NCI-H146 treated with DMSO at 0.1 percent for 48 hours (cell line): ENCODE measurements at regions not wholly inside any gene's neighbourhood (a gene's known extent, or its start where the extent isn't known, plus 50 kb on each side); places are given as distances from the start of the nearest gene placed in this dataset.
"Not testable (repeated sequence)": the region's sequence is repeated elsewhere in the genome, so short reads cannot be mapped to it uniquely, and the experiment has no call there.

Source experiments
- DNase-seq: peaks from one replicate; lab custom pipeline; 2025; ENCODE audit not compliant: unreplicated experiment; lab: John Stamatoyannopoulos, UW

DNA sequence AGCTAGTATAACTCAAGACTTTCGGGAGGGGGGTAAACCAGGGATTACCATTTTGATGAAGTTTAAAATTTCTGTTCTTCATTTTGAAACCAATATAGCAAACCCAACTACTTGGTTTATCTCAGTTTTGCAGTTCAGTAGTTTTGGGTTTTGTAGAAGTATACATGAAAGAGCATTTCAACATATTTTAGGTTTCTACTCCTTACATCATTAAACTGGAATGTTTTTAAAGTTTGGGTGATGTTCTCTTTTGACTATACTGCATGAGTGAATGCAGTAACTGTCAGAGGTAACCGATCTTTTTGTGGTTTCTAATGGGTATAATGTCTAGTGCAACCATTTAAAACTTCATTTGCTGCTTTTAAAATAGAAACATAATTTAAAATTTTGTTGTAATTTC is 248.3 kb upstream of the MAD2L1 start:
- DNase-seq, result no peak

DNA sequence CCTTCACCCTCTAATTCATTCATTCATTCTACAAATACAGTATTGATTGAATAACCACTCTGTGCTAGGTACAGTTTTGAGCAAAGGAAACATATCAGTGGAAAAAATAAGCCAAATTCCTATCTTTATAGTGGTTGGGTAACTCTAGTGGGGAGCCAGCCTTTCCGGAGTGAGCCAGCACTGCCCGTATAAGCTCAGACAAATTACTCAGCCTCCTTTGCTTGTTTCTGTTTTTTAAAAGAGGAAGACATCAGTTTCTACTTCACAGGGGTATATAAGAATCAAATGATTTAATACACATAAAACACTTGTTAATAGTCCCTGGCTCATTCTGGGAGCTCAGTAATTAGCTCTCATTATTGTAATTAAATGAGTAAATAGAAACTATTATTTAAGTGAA is 238.2 kb upstream of the MAD2L1 start:
- DNase-seq, result no peak

DNA sequence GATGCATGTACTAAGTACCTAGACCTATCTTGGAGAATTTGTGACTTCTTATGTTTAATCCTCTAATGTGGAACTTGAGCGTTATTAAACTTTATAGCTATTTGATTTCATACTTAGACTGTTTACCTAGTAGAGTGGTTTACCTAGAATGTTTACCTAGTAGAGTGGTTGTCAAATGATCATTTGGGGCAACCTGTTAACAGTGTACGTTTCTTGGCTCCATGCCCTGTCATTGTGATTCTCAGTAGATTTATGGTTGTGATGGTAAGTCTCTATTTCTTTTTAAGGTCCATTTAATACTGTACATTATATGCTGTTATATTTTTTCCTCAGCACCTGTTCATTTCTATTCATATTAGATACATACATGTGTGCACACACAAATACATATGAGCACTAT is 233.0 kb upstream of the MAD2L1 start:
- no peak for DNase-seq

DNA sequence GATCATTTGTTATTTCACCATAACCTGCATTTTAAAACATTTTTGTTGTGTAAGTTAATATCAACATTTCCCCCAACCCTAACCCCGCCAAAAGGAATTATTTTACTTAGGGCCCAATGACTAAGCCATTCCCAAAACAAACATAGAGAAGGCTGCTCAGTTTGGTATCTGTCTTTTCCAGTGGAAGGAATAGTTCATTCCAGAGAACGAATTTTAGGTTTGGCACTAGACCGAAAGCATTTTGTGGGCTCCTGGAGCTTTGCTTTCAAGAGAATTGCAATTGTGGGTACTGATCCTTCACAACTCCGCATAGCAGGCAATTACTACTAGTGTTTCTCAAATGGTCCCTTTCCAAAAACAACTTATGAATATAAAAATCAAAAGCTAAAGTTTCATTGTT is 226.7 kb upstream of the MAD2L1 start:
- DNase-seq, result no peak

DNA sequence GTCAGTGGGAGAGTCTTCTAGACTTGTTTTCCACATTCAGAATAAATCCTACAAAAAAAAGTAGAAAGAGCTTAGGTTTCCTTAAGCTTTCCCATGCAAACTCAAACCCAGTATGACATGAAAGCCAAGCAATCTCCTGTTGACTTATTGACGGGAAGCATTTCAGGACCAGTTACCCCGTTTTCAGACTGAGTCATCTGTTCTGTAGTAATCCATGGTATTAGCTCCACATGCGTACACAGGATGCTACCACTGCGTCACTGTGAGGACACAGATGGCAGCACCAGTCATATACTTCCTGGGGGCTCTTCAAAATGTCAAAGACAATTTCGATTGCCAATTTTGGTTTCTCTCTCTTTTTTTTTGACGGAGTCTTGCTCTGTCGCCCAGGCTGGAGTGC is 224.9 kb upstream of the MAD2L1 start:
- no peak for DNase-seq

DNA sequence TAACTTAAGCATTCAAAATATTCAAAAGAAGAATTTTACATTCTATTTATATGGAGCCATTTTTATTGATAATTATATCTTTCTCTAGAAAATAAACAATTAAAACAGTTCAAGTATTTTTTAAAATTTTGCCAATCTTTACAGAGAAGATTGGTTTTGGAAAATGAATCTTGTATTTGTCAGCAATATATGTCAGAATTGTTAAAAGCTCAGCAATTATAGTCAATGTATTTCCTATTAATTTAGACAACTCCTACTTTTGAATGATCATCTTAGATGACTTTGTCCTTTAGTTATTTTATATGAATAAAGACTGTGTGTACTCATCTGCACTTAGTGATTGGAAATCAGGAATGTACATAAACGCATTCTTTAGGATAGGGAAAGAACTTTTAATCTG is 223.9 kb upstream of the MAD2L1 start:
- DNase-seq, result no peak

DNA sequence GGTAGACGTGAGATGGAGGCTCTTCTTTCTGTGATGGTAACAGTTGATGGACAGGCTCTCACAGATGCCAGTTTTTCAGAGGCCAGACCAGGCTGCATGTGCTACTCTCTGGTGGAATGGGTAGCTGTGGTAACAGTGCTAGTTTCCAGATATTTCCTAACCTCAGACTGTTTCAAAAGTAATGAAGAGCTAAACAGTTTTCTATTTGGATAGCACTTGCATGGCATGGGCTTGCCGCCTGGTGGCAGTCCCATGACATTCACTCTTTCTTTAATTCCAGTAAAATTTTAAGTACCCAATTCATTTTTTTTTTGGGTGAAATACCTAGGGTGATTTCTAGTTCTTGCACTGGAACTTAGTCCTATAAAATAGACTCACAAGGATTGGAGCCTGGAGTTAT is 220.2 kb upstream of the MAD2L1 start:
- DNase-seq, result no peak

DNA sequence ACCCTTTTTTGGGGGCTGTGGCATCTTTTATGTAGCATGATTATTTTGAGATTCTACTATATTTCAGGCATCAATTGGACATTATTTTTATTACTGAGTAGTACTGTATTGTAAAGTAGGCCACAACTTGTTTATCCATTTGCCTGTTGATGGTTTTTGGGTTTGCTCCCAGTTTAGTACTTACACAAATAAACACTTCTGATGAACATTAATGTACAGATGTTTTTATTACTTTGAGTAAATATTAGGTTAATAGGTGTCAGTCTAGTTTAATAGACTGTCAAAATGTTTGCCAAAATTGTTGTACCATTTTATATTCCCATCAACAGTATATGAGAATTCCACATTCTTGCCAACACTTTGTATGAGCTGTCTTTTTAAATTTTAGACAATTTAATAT is 214.9 kb upstream of the MAD2L1 start:
- DNase-seq, result no peak

DNA sequence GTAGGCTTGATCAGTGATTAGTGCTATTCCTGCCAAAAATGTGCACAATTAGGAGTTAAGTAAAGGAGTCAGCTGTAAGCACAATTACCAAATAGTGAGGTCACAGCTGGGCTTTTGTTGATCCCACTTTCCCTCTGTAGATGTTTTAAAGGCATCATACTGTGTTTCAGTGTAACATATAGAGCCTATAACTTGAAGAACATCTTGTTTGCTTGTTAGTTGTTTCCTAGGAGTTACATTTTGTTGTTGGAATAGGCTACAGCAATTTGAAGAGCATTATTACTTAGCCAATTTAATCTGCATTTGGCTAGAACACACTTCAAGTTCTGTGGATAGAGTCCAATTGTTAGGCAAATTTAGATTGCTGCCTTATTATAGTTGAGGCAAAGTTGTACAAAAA is 210.7 kb upstream of the MAD2L1 start:
- no peak for DNase-seq

DNA sequence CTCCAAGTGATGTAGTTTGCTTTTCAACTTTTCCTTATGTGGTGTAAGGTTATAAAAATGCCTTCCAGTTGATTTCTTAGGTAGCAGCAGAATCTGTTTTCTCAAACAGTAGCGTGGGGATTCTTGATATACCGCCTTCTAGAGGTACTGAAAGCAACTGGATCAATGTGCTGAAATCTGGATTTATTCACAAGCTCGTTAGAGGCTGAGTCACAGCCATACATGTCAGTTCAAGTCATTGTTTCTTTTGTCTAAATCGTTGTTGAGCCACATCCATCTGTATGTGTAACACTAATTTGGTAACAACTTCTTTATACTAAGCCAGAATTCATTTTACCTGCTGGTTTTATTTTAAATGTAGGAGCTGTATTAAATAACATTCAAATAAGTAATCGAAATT is 200.0 kb upstream of the MAD2L1 start:
- DNase-seq, result no peak

DNA sequence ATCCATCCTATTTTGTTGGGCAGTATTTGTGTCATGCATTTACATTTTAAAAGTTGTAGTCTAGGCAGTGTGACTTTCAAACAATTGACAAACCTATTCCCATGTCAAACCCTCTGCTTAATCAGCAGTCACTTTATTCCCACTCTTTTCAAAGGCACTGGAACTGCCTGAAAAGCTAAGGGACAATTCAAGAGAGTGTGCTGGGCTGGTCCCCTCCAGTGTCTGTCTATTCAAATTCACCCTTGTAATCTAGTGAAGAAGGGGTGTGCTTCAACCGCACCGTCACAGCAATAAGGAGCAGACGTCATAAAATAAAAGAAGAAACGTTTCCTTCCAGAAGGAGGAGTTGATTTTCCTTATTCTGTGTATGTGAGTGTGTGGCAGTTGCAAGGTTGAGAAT is 197.0 kb upstream of the MAD2L1 start:
- DNase-seq, result no peak

DNA sequence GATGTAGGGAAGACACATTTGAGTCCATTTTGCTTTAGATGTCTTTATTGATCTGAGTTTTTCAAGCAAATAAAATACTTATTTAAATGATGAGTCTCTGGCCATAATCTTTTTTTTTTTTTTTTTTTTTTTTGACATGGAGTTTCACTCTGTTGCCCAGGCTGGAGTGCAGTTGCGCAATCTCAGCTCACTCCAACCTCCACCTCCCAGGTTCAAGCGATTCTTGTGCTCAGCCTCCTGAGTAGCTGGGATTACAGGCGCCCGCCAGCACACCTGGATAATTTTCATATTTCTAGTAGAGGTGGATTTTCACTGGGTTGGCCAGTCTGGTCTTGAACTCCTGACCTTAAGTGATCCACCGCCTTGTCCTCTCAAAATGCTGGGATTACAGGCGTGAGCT is 194.5 kb upstream of the MAD2L1 start:
- no peak for DNase-seq

DNA sequence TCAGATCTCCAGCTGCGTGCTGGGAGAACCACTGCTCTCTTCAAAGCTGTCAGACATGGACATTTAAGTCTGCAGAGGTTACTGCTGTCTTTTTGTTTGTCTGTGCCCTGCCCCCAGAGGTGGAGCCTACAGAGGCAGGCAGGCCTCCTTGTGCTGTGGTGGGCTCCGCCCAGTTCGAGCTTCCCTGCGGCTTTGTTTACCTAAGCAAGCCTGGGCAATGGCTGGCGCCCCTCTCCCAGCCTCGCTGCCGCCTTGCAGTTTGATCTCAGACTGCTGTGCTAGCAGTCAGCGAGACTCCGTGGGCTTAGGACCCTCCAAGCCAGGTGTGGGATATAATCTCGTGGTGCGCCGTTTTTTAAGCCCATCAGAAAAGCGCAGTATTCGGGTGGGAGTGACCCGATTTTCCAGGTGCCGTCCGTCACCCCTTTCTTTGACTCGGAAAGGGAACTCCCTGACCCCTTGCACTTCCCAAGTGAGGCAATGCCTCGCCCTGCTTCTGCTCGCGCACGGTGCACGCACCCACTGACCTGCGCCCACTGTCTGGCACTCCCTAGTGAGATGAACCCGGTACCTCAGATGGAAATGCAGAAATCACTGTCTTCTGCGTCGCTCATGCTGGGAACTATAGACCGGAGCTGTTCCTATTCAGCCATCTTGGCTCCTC is 189.6 kb upstream of the MAD2L1 start:
- DNase-seq, result not testable (repeated sequence)

DNA sequence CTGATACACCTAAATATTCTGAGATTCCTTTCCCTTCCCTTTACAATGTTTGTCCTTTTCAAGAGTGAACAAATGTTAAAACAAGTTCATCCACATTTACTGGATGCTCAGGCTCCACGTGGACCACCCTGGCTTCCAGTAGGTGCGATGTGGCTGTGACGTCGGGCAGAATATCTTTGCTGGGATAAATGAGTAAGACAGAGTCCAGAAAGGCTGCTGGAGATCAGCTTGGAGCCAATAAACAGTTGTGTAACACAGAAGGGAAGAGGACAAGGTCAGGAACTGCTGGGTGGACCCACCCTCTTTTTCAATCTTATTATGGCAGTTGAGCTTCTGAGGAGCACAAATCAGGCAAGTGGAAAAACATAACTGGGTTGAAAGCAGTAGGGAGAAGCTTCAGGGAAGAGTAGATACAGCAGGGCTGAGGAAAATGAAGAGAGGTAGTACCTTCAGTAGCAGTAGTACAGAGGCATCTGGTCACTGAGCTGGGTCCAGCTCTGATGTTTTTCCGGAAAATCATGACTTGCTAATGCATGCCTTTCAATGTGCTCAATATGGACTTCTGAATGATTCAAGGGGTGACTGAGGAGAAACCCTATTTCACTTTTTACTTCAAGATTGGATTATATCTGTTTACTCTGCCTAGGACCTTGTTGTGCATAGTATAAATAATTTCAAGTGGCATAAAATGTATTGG is 171.8 kb upstream of the MAD2L1 start:
- DNase-seq, result no peak

DNA sequence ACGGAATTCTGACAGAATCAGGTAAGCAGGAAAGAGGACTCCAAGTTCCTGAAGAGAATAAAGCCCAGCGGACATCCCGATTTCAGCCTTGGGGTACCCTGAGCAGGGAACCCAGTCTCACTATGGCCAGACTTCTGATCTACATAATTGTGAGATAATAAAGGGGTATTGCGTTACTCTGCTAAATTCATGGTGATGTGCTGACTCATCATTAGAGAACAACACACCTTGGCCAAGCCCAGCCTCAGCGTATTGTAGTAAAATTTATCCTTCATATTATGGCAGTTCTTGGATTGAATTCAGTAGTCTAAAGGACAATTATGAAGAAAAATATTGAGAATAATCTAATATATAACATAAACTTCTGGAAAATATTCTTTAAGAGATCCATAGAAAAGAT is 170.2 kb upstream of the MAD2L1 start:
- DNase-seq, result no peak

DNA sequence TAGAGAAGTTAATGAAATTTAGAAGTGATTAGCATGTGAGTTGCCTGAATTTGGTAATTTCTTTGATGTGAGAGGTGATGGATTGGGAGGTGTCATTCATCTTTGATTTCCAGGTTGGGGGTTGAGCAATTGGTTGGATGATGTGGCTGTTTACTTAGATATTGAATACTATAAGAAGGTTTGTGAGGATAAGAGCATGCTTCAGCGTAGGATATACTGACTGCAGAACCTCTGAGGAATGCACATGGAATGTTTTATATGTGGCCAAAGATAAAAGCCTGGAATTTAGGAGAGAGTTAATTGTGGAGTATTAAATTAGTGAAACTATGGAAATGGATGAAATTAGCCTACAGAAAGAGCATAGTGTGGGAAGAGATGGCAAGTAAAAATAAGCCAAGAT is 165.4 kb upstream of the MAD2L1 start:
- no peak for DNase-seq

DNA sequence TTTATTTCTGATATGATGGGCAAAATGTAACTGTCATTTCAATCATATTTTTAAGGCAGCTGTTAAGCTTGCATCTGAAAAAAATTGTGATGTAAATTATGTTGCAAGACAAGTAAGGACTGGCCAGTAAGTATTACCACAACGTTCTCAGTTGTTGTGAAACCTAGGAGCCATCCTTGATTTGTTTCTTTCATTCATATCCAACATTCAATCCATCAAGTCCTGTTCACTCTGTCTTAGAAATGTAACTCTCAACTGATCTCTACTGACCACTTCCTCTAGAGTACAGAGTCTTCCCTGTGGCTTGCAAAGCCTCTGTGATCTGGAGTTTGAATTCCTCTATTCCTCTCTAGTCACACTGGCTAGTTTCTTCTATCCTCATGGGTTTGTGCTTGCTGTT is 161.4 kb upstream of the MAD2L1 start:
- DNase-seq, result no peak

DNA sequence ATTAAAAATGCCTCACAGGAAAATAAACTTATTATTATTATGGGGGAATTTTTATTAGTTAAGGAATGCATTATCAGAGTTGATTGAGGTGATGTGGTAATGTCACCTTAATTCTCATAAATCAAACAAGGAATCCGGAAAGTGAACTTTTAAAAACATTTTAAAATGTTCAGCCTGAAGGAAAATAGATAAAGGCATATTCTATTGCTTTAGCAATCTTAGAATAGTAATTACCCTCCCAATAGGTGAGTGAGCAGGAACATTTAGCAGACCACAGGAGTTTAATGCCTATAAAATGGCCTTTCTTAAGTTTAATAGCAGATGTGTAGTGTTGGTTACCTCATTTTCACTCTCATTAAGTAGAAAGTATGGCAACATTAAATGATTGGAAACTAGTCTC is 160.9 kb upstream of the MAD2L1 start:
- DNase-seq, result no peak

DNA sequence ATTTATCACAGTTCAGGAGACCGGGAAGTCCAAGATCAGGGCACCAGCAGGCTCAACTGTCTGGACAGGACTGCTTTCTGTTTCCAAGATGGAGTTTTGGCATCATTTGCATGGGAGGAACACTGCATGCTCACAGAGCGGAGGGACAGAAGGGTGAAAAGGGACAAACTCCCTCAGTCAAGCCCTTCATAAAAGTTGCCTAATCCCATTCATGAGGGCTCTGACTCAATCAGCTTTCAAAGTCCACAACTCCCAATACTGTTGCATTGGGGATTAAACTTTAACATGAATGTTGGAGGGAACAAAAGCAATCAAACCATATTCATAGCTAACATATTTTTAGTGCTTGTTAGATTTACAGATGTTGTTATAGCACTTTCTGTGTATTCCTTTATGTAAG is 158.9 kb upstream of the MAD2L1 start:
- DNase-seq, result no peak

DNA sequence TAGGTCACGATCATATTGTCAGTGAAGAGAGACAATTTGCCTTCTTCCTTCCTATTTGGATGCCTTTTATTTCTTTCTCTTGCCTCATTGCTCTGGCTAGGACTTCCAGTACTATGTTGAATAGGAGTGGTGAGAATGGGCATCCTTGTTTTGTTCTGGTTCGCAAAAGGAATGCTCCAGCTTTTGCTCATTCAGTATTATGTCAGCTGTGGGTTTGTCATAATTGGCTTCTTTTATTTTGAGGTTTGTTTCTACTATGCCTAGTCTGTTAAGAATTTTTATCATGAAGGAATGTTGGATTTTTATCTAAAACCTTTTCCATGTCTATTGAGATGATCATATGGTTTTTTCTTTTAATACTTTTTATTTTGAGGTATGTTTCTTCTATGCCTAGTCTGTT is 152.3 kb upstream of the MAD2L1 start:
- no peak for DNase-seq

DNA sequence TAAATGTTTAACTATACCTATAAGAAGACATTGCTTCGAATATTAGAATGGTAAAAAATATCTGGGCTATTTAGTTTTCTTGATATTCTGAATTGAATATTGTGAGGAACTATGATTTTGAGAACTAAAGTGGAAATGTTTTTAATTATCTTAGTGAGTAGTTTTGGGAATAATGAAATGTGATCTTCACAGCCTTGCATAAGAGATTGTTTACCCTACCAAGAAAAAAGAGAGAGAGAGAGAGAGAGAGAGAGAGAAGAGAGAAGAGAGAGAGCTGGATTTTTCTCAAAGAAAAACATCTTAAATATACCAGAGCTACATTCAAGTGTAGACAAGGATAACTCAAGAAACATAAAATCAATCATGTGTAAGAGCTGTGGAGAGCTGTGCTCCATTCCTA is 148.7 kb upstream of the MAD2L1 start:
- no peak for DNase-seq

DNA sequence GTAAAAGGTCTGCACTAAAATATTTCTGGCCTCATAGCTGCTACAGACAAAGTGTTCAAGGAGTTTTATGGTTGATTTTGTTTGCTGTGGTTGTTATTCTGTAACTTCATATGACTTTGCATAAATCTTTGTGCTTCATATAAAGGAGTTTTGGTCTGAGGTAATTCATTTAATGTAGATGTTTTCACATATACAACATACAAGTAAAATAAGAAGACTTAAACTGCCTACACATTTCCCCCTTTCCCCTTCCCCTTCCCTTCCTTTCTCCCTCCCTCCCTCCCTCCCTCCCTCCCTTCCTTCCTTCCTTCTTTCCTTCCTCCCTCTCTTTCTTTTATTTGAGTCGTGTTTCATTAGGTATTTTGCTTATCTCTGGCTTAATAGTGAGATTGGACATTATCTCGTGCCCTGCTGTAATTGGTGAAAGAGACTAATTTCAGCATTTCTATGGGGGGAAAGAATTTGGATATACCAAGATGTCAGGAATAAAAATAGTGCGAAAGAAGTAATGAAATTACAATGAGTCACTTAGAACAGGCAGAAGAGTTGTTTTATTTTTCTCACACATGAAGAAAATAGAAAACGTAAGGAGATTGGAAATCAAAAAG is 144.9 kb upstream of the MAD2L1 start:
- DNase-seq, result no peak

DNA sequence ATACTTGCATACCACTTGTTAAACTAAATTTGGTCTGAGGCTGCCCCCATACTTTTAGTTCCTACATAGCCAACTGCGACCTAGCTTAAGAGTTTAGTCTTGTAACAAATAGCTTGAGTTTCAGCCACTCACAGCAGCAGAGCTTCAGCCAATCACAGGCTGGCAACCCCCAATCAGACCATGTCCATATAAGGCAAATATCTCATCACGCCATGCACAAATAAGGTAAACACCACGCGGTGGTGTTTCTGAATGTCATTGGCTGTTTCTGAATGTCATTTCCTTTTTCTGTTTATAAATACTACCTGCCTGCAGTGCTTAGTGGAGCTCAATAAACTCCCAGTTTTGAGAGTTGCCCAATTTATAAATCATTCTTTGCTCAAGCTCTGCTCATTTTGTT is 143.1 kb upstream of the MAD2L1 start:
- no peak for DNase-seq
